HG02981 (cell line): ENCODE measurements at regions not wholly inside any gene's neighbourhood (a gene's known extent, or its start where the extent isn't known, plus 50 kb on each side); places are given as distances from the start of the nearest gene placed in this dataset.

Experiments
- ATAC-seq: cut with Tn5 transposase; IDR thresholded peaks from one replicate; pipeline ENCODE4 v1.9.1; 2021; ENCODE audit warnings: mild to moderate bottlenecking, moderate library complexity; ENCODE audit not compliant: unreplicated experiment

GRCh38 chr6:100944644-100945043 is 63.5 kb upstream of the ASCC3 start:
- ATAC-seq = no peak

GRCh38 chr6:100946021-100946540 is 65.0 kb upstream of the ASCC3 start:
- ATAC-seq = no peak

- ATAC-seq = no peak
These were observed 65.6 kb upstream of the ASCC3 start for GRCh38 chr6:100946711-100947110.

- ATAC-seq = no peak
These were observed 67.4 kb upstream of the ASCC3 start for GRCh38 chr6:100948381-100949133.

- no peak for ATAC-seq
These were observed 70.9 kb upstream of the ASCC3 start for GRCh38 chr6:100952006-100952405.

GRCh38 chr6:100959280-100959679 is 78.2 kb upstream of the ASCC3 start:
- no peak for ATAC-seq

- no peak for ATAC-seq
These were observed 81.3 kb upstream of the ASCC3 start for GRCh38 chr6:100962466-100962865.

- ATAC-seq = no peak
These were observed 83.9 kb upstream of the ASCC3 start for GRCh38 chr6:100965067-100965466.

GRCh38 chr6:100968949-100969348 is 87.8 kb upstream of the ASCC3 start:
- ATAC-seq = no peak

GRCh38 chr6:100979267-100979666 is 98.1 kb upstream of the ASCC3 start:
- no peak for ATAC-seq

GRCh38 chr6:100980949-100981348 is 99.8 kb upstream of the ASCC3 start:
- ATAC-seq = no peak

- ATAC-seq = no peak
These were observed 105.8 kb upstream of the ASCC3 start for GRCh38 chr6:100986921-100987320.

GRCh38 chr6:100987556-100987955 is 106.4 kb upstream of the ASCC3 start:
- ATAC-seq = no peak

- ATAC-seq = no peak
These were observed 107.4 kb upstream of the ASCC3 start for GRCh38 chr6:100988391-100988984.

- ATAC-seq = no peak
These were observed 108.9 kb upstream of the ASCC3 start for GRCh38 chr6:100990070-100990469.

GRCh38 chr6:100996409-100996808 is 115.3 kb upstream of the ASCC3 start:
- no peak for ATAC-seq

- ATAC-seq = no peak
These were observed 117.0 kb upstream of the ASCC3 start for GRCh38 chr6:100998111-100998510.

- ATAC-seq = no peak
These were observed 118.0 kb upstream of the ASCC3 start for GRCh38 chr6:100999034-100999597.

- no peak for ATAC-seq
These were observed 119.2 kb upstream of the ASCC3 start for GRCh38 chr6:101000341-101000740.

- ATAC-seq = no peak
These were observed 119.9 kb upstream of the ASCC3 start for GRCh38 chr6:101001012-101001411.

GRCh38 chr6:101001607-101002006 is 120.5 kb upstream of the ASCC3 start:
- no peak for ATAC-seq

- no peak for ATAC-seq
These were observed 121.9 kb upstream of the ASCC3 start for GRCh38 chr6:101003075-101003474.
